Glomerular endothelial cell (primary cell): ENCODE measurements at regions not wholly inside any gene's neighbourhood (a gene's known extent, or its start where the extent isn't known, plus 50 kb on each side); places are given as distances from the start of the nearest gene placed in this dataset.
A peak's percentile ranks its signal among the peaks of the same experiment; 100 is the strongest.
"Not testable (repeated sequence)": the region's sequence is repeated elsewhere in the genome, so short reads cannot be mapped to it uniquely, and the experiment has no call there.

Experiments used
- DNase-seq: peaks from one replicate; pipeline ENCODE4 v3.0.0-alpha.2; 2011; ENCODE audit warnings: low read depth, low spot score; ENCODE audit errors: extremely low read depth

DNA sequence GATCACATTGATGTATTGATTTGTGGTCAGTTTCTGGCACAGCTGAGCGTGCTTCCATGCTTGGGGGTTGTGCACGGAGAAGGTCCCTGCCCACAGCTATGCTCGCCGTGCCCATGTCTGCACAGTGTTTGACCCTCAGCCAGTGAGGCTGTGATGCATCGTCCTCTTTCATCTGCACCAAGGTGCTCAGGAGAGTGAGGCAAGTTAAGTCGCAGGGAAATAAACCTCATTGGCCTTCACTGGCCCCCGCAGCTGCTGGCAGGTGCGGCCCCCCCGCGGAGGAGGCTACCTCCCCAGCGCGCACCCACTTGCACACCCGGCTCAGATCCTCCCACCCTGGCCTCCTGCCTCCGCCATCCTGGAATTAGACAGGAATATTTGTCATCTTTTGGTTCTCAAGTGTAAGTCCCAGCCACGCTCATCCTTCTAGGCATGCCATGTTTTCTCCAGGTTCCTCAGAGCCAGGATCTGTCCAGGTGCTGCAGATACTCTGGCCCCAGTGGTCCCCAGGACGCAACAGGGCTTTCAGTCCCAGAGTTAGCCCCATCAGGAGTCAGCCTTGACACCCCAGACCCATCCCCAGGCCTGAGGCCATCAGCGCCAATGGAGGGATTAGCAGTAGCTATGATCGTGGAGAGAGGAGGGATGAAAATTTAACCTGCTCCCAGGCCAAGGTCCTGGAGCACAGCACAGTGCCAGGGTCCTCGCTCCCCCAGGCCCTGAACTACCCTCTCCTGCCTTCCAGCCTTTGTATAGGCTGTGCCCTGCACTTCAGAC lies 93.7 kb downstream of the OAT start:
- no peak for DNase-seq

DNA sequence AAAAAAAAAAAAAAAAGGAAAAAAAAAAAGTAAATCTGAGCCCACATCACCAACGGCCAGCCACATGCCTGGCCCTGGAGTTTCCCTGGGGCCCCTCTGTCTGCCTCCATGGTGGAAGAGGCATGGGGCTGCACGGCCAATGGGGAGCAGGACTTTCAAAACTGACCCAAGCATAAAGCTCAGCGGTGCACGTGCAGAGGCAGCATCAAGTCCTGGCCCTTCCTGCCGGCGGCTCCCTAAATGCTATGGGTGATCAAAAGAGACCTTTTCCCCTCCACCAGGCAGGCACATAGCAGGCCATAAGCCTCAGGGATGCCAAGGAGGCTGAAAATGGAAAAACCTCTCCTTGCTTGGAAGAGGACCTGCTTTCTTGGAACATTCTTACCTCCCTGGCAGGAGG lies 94.3 kb downstream of the OAT start:
- DNase-seq = no peak

DNA sequence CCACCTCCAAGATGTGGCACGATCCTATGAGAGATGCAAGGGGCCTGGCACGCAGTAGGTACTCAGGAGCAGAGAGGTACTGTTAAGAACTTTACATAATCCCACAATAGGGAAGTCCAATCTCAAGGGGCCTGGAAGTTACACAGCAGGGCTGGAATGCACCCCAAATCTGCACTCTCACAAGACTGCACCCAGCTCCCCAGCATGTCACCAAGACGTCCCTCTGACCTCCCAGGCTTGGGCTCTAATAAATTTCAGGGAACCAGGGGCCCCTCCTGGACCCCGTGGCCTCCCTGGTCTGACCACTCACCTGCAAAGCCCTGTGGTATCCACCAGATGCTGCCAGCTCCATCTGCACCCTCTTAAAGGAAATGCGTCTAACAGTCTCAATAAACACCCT lies 94.9 kb downstream of the OAT start:
- no peak for DNase-seq

DNA sequence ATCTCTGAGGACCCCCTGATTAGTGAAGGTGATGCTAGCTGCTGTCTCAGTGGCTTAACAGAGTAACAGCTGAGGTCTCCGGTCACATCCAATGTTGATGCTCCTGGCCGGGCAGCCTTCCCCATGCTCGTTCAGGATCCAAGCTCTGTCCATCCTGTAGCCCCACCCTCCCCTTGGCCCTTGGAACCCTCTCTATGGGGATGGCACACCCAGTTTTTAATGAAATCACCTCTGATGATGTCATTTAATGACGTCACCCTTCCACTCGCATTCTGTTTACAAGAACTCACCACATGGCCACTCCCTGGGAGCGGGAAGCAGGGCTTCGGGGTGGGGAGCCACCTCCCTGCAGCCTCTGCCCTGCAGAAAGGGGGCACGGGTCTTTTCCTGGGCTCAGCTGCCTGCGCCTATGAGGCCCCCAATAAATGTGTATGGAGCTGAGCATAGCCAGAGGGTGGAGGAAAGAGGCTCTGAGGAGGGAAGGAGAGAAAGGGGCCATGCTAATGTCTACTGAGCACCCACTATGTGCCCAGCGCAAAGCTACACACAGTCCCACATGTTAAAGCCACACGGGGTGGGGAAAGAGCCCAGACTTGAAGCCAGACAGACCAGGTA lies 95.5 kb downstream of the OAT start:
- no peak for DNase-seq

DNA sequence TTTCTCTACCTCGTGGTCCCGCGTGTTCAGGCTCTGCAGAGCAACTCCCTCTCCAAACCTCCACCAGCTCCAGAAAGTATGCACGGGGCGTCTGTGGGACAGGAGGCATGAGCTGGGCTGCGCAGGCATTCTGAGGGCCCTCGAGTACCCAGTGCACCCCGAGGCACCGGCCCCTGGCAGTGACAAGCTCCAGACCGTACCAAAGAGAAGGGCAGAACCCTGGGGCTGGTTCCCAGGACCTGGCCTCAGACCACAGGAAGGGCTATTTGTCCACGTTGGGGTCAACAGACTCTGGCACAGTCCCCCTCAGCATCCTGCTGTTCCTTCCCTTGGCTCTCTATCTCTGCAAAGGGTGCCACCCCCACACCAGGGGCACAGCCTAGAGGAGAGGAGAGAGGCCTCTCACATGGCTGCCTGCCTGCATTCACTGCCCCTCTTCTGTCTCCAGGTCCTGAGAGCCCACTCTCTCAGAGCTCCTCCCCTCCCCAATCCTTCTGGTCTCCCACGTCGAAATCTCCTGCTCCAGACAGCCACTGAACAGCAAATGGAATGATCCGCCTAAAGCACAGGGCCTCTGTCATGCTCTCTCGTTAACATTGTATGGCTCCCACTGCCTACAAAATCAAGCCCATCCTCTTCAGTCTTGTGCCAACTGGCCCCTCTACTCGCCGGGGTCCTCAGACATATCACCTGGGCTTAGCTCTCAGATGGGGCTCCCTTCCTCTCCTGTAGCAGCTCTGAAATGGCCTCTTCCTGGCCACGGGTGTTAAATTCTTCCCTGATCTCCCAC lies 96.3 kb downstream of the OAT start:
- DNase-seq = no peak

DNA sequence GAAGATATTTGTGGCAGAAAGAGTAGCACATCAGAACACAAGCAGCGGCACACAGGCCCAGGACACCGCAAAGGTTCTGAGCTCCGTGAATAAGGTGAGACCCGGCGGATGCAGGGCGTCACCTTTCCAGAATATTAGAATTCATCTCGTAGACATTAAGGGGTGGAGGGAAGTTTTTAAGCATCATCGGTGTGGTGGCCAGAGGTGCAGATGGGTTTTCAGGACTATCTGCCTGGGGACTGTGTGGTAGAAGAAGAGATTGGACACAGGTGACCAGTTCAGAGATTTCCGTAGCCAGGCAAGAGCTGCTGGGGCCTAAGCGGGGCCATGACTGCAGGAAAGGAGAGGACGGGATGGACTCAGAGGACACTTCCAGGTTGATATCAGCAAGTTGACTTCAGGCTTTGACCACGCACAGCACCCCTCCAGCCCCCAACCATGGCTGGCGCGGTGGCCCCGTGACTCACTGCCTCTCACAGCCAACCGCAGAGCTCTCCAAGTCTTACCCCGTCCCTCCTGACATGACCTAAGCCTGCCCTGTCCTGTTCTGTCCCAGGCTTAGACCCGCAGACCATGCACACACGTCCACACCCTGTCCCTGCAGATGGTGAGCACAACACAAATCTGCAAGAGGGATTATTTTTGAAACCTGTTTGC lies 97.2 kb downstream of the OAT start:
- DNase-seq = no peak

DNA sequence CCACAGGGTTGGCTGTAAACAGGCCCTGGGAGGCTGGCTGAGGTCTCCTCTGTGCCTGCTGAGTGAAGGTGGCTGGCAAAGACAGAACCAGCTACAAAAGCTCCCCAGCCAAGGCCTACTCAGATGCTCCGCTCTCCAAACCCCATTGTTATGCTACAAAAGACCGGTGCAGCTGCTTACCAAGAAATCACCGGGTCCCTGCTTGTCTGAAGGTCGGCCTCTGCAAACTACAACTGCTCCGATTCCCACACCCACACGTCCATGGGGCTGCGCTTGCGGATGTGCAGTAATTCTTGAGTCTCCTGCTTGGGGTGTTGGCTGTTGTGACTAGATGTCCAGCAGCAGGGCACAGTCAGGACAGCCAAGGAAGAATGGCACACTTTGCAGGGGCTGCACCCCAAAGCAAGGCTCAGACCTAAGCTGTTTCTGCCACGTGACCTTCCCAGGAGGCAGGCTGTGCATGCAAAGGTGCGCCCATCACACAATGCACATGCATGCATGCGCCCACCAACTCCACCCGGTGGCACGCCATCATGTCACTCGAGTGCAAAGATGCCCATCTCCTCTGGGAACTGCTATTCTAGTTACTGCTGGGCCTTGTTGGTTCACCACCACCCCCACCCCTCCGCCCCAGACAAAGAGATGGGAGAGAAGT lies 97.8 kb downstream of the OAT start:
- no peak for DNase-seq

DNA sequence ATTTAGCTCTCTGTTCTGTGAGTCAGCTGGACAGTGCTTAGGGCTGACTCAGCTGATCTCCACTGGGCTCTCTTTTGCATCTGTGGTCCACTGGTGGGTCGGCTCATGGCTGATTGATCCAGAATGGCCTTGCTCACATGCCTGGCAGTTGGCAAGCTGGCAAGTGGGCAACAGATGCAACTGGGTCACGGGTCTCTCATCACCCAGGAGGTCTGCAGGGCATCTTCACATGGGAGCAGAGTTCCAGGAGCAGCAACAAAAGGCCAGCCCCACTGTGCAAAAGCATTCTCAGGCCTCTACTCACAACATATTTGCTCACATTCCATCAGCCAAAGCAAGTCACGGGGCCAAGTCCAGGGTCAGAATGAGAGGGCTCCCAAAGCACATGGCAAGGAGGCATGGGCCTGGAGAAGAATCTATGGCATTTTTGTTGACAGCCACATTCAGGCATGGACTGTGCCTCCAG lies 98.8 kb downstream of the OAT start:
- DNase-seq = no peak

DNA sequence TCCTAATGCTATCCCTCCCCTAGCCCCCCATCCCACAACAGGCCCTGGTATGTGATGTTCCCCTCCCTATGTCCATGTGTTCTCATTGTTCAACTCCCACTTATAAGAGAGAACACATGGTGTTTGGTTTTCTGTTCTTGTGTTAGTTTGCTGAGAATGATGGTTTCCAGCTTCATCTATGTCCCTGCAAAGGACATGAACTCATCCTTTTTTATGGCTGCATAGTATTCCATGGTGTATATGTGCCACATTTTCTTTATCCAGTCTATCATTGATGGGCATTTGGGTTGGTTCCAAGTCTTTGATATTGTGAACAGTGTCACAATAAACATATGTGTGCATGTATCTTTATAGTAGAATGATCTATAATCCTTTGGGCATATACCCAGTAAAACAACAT lies 99.2 kb downstream of the OAT start:
- not testable (repeated sequence) for DNase-seq

DNA sequence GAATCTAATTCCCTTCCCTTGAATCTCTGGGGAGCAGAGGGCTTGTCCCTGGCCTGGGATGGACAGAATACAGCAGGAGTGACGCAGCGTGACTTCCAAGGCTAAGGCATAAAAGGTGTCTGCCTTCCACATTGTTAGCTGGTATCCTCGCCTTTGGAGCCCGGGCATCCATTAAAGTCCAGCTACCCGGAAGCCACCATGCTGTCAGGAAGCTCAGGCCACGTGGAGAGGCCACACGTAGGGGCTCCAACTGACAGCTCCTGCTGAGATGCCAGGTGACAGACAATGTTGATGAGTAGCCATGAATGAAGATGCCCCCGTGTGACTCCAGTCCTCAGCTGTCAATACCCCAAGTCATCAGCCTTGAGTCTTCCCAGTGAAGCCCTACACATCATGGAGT lies 99.9 kb downstream of the OAT start:
- no peak for DNase-seq

DNA sequence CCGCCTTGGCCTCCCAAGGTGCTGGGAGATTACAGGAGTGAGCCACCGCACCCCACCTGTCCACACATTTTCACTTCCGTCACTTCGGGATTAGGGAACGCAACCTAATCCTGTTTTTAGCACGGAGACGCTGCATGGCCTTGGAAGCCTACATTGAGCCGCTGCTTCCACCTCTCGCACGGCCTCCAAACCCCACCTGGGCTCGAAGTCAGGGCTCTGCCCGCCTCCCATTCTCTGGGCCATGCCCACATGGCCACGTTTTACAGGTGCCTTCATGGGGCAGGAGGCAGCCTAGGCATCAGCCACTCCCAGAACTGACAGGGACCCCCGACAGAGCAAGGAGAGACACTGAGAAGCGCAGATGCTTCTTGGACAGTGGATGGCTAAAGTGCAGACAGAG lies 100.6 kb downstream of the OAT start:
- no peak for DNase-seq

DNA sequence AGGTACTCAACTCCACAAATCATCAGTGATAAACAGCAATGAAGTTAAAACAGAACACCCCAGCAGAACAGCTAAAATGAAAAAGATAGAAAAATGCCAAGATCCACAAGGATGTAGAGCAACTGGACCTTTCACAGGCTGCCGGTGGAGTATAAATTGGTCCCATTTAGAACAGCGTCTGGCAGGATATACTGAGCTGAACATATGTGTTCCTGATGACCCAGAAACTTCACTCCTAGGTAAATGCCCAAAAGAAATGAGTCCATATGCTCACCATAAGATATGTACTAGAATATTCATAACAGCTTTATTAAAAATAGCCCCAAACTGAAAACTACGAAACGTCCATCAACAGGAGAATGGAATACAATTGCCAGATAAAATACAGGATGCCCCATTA lies 102.4 kb downstream of the OAT start:
- no peak for DNase-seq

DNA sequence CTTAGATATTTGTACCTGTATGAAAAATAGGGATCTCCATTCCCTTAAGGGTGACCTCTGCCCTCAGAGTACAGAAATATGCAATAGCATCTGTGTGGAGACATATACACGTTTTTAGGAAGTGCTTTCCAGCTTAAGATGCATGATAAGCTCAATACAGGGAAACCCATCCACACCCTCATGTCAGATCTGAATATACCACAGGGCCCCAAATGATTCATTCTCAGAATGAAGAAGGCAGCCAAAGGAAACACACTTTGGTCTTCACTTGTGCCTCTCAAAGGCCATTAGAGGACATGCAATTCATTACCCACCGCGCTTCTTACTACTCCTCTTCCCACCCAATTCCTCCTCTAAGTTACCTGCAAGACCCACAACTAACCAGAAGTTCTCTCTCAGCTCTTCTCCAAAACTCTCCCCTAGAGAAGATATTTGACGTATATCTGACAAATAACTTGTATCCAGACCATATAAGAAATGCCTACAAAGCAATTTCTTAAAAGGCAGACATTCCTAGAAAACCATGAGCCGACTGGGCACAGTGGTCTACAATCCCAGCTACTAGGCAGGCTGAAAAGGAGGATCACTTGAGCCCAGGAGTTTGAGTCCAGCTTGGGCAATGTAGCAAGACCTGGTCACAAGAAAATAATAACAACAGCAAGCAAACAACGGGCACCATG lies 103.0 kb downstream of the OAT start:
- no peak for DNase-seq

DNA sequence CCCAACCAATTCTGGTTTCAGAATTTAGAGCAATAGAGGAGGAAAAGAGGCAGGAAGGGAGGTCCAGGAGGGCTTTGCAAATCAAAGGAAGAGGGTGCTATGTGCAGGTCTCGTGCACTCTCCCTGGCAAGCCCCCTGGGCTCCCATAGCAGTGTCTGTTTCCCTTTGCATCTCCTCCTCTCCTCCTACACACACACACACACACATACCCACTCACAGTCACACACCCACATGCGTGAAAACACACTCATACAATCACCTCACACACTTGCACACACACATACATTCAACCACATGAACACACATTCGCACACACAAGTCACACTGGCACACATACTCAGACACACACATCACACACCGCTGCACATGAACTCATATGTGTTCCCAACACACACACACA lies 105.3 kb downstream of the OAT start:
- no peak for DNase-seq

DNA sequence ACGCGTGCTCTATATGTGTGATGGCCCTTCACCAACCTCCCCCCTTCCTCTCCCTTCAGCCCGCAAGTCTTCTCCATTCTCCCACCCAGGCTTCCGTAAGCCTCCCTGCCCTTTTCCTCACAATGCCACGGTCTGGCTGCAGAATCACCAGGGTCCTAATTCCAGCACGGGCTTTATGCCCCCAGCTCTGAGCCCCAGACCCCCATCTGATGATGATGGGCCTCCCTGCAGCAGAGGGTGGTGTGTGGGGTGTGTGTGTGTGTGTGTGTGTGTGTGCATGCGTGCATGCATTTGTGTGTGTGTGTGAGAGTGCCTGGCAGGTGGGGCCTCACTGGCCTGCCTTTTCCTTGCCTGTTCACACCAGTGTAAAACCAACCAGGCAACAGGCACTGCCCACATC lies 109.9 kb downstream of the OAT start:
- DNase-seq = no peak

DNA sequence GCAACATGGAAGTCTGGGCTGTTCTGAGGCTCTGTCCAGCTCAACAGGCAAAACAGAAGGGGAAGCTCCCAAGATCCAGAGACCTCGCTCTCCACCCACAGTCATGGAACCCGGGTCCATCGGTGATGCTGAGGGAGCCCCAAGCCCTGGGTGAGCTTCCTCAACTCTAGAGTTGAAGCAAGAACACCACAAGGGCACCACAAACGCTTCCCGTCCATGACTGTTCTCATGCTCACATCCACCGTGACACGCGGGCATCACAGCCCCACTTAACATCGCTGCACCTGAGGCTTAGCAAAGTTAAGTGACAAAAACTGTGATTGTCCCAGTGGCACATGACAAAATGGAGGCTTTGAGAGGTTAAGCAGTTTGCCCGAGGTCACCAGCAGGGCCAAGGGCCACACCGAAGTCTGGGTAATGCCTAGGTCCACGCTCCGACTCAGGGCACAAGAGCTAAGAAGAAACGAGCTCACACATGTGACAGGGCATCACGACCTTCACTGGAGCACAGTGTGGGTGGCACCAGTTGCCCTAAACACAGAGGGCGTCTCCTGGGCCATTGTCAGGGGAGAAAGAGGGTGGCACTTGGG lies 110.6 kb downstream of the OAT start:
- no peak for DNase-seq

DNA sequence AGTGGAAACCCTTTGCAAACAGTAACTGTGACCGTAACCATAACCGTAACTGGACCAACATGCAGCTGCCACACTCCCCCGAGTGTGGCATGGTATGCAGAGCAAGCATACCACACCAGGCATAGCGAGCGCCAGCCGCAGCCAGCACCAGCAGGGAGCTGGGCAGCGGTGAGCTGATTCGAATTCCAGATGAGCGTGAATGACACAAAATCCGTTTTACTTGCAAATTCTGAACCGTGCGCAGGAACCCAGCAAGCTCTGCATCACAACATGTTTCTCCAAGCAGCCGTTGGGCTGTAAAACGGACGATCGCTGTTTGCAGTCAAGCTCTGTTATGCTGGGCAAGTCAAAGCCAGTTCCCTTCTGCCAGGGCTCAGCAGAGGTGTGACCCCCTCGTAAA lies 111.1 kb downstream of the OAT start:
- DNase-seq = no peak

DNA sequence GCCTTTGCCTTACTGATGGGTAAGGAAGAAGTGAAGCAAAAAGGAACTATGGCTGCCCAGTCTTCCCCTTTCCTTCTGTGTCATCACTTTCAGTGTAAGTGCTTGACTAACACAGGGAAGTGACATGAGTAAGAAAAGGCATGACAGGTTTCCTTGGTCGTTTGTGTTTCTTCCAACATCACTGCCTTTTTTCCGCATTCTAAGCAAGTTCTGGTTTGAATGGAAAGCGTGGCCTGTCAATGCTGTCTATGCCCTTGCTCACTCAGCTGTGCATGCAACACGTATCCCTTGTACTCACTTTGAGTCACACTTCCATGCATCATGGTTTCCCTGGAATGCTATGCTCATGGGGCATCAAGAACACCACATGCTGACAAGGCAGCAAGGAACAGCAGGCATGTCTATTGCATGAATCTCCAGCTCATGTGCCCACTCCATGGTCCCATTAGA lies 111.8 kb downstream of the OAT start:
- peak; percentile 2 for DNase-seq

DNA sequence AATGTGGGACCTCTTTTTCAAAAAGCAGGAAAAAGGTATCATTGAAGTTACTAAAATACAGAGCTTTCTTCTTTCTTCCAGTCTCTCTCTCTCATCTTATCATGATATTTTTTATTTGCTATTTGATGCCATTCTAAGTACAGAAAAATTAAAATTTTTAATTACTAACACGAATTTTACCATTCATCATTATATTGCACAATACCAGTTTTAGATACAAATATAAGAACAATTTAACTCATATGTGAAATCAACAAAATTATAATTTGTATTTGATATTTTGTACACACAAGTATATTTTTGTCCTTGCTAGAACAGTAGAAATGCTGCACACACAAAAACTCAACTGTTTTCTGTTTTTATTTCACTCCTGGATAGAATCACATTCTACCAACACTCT lies 112.2 kb downstream of the OAT start:
- no peak for DNase-seq

DNA sequence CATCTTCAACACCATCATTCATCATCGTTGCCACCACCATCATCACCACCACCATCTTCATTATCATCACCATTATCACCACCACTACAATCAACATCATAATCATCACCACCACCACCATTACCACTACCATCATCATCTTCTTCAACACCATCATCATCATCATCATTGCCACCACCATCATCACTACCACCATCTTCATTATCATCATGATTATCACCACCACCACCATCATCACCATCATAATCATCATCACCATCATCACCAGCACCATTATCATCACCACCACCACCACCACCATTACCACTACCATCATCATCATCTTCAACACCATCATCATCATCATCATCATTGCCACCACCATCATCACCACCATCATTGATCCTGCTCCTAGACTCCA lies 112.7 kb downstream of the OAT start:
- no peak for DNase-seq
